ENCODE measurements at regions not wholly inside any gene's neighbourhood (a gene's known extent, or its start where the extent isn't known, plus 50 kb on each side); places are given as distances from the start of the nearest gene placed in this dataset.

DNA sequence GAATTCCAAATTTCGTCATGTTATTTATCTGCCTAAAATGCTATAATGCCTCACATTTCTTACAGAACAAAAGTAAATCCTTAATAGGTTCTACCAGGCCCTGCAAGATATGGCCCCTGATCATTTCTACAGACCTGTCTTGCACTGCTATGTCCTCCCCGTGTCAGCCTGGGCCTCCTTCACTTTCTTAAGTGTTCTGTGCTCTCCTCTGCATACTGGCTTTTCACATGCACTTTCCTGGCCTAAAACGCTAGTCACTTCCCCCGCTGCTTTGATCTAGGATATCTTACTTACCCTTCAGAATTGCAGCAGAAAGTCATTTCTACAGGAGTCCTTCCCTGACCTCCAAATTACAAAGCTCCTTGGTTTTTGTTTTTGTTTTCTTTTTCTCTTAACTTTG lies 551.3 kb downstream of the NSUN3 start:
- no peak for TF ChIP-seq POLR2AphosphoS5 (IDR thresholded peaks at IDR 0.05; ENCODE audit: low read depth, low read length)
- TF ChIP-seq, protein P1, sequence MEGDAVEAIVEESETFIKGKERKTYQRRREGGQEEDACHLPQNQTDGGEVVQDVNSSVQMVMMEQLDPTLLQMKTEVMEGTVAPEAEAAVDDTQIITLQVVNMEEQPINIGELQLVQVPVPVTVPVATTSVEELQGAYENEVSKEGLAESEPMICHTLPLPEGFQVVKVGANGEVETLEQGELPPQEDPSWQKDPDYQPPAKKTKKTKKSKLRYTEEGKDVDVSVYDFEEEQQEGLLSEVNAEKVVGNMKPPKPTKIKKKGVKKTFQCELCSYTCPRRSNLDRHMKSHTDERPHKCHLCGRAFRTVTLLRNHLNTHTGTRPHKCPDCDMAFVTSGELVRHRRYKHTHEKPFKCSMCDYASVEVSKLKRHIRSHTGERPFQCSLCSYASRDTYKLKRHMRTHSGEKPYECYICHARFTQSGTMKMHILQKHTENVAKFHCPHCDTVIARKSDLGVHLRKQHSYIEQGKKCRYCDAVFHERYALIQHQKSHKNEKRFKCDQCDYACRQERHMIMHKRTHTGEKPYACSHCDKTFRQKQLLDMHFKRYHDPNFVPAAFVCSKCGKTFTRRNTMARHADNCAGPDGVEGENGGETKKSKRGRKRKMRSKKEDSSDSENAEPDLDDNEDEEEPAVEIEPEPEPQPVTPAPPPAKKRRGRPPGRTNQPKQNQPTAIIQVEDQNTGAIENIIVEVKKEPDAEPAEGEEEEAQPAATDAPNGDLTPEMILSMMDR (IDR thresholded peaks at IDR 0.05 in 2 of 3, conservative IDR thresholded peaks at IDR 0.05 in 1 of 3; ENCODE audit: borderline replicate concordance in 1 of 3, insufficient read depth in 1 of 3, low read depth in 2 of 3, low read length in 2 of 3): no peak
